ENCODE measurements at regions not wholly inside any gene's neighbourhood (a gene's known extent, or its start where the extent isn't known, plus 50 kb on each side); places are given as distances from the start of the nearest gene placed in this dataset.

GRCh38 chr12:64997858-64998257 is 123.2 kb downstream of the WIF1 start (continued):
- no peak for TF ChIP-seq ZNF567 (CRISPR knock-in tag; IDR thresholded peaks at IDR 0.05; ENCODE audit: borderline replicate concordance)
- no peak for TF ChIP-seq NONO (IDR thresholded peaks at IDR 0.05)
- no peak for TF ChIP-seq NONO (CRISPR knock-in tag; conservative IDR thresholded peaks at IDR 0.05)
- TF ChIP-seq PRPF4 (IDR thresholded peaks at IDR 0.05; ENCODE audit: low read depth, low read length, poor library complexity, severe bottlenecking): no peak
- TF ChIP-seq NFKBIZ (CRISPR knock-in tag; IDR thresholded peaks at IDR 0.05): no peak
- no peak for TF ChIP-seq GABPA (IDR thresholded peaks at IDR 0.05; ENCODE audit: low read depth, low read length)
- TF ChIP-seq GABPA (CRISPR knock-in tag; IDR thresholded peaks at IDR 0.05; ENCODE audit: low read depth): no peak
- no peak for TF ChIP-seq ZNF768 (CRISPR knock-in tag; IDR thresholded peaks at IDR 0.05)
- TF ChIP-seq TSC22D2 (CRISPR knock-in tag; IDR thresholded peaks at IDR 0.05; ENCODE audit: borderline replicate concordance): no peak
- no peak for TF ChIP-seq ZNF816 (CRISPR knock-in tag; IDR thresholded peaks at IDR 0.05; ENCODE audit: borderline replicate concordance)
- no peak for TF ChIP-seq HMGA1 (CRISPR knock-in tag; conservative IDR thresholded peaks at IDR 0.05)
- TF ChIP-seq KDM4B (CRISPR knock-in tag; IDR thresholded peaks at IDR 0.05): no peak
- TF ChIP-seq ZBTB38 (CRISPR knock-in tag; IDR thresholded peaks at IDR 0.05): no peak
- TF ChIP-seq ZNF317 (CRISPR knock-in tag; IDR thresholded peaks at IDR 0.05): peak; percentile 46; the same call in 1 of the 2 replicates
- TF ChIP-seq ZNF530 (CRISPR knock-in tag; IDR thresholded peaks at IDR 0.05; ENCODE audit: low read depth): no peak
- no peak for TF ChIP-seq PHF21A (CRISPR knock-in tag; IDR thresholded peaks at IDR 0.05)
- TF ChIP-seq MLXIP (CRISPR knock-in tag; IDR thresholded peaks at IDR 0.05; ENCODE audit: borderline replicate concordance): no peak
- no peak for TF ChIP-seq WIZ (CRISPR knock-in tag; IDR thresholded peaks at IDR 0.05)
- no peak for TF ChIP-seq GLI4 (CRISPR knock-in tag; IDR thresholded peaks at IDR 0.05; ENCODE audit: borderline replicate concordance)
- peak; percentile 65 for TF ChIP-seq TEAD3 (CRISPR knock-in tag; optimal IDR thresholded peaks at IDR 0.05; ENCODE audit: borderline replicate concordance)
- no peak for TF ChIP-seq ZNF180 (CRISPR knock-in tag; IDR thresholded peaks at IDR 0.05; ENCODE audit: borderline replicate concordance, low read depth)
- TF ChIP-seq TCF7L2 (IDR thresholded peaks at IDR 0.05; ENCODE audit: low read depth, low read length): no peak
- peak; percentile 40; the same call in 1 of the 2 replicates for TF ChIP-seq FOXP4 (CRISPR knock-in tag; IDR thresholded peaks at IDR 0.05)
- TF ChIP-seq SMARCC2 (IDR thresholded peaks at IDR 0.05): no peak
- no peak for TF ChIP-seq ZNF414 (CRISPR knock-in tag; IDR thresholded peaks at IDR 0.05)
- no peak for TF ChIP-seq ELF3 (CRISPR knock-in tag; IDR thresholded peaks at IDR 0.05)
- no peak for TF ChIP-seq GRHL1 (CRISPR knock-in tag; conservative IDR thresholded peaks at IDR 0.05)
